NT2/D1 (cell line): ENCODE measurements at regions not wholly inside any gene's neighbourhood (a gene's known extent, or its start where the extent isn't known, plus 50 kb on each side); places are given as distances from the start of the nearest gene placed in this dataset.

Experiments used
- DNase-seq: peaks from one replicate; pipeline ENCODE4 v3.0.0-alpha.2; 2011; ENCODE audit warnings: low read depth, low spot score
- H3K27me3 ChIP-seq: 2 replicates; pipeline ENCODE4 v1.6.0; 2011; ENCODE audit warnings: mild to moderate bottlenecking; ENCODE audit not compliant: insufficient read length, insufficient read depth
- H3K36me3 ChIP-seq: 2 replicates; pipeline ENCODE4 v1.6.1; 2011; ENCODE audit warnings: mild to moderate bottlenecking, low read length, mixed read lengths; ENCODE audit not compliant: insufficient read depth, insufficient read length
- H3K4me1 ChIP-seq: 2 replicates; pipeline ENCODE4 v1.5.1; 2011; ENCODE audit not compliant: insufficient read depth, insufficient read length
- H3K4me3 ChIP-seq: 2 replicates; pipeline ENCODE4 v1.5.1; 2011; ENCODE audit warnings: low read depth; ENCODE audit not compliant: insufficient read length
- H3K9ac ChIP-seq: 2 replicates; pipeline ENCODE4 v1.6.0; 2011; ENCODE audit warnings: low read depth; ENCODE audit not compliant: insufficient read length
- H3K9me3 ChIP-seq: 2 replicates; pipeline ENCODE4 v1.5.1; 2011; ENCODE audit warnings: mild to moderate bottlenecking, low read length; ENCODE audit not compliant: insufficient read depth
- SUZ12 ChIP-seq: IDR thresholded peaks from 2 replicates; pipeline ENCODE4 v1.6.1; 2011; ENCODE audit not compliant: insufficient read length, insufficient read depth; ENCODE audit errors: extremely low read depth
- YY1 ChIP-seq: IDR thresholded peaks from 2 replicates; pipeline ENCODE4 v1.6.1; 2011; ENCODE audit not compliant: insufficient read length, insufficient read depth
- ZNF274 ChIP-seq: IDR thresholded peaks from 2 replicates; pipeline ENCODE4 v1.6.1; 2011; ENCODE audit warnings: mild to moderate bottlenecking, low read depth, low read length

- no peak overlapping the region for H3K4me3 ChIP-seq
- no peak for DNase-seq
- TF ChIP-seq ZNF274 (no peak), YY1 (no peak), SUZ12 (no peak)
Observed at GRCh38 chr11:112801025-112801816, 160.0 kb upstream of the NCAM1 start.

GRCh38 chr11:112801817-112802088, 159.5 kb upstream of the NCAM1 start:
- no peak for DNase-seq
- Histone ChIP-seq H3K9me3 (no peaks in the 10 kb centered on the region), H3K4me3 (no peak overlapping the region), H3K9ac (no peak overlapping the region), H3K27me3 (no peaks in the 10 kb centered on the region), H3K4me1 (peaks cover 8% of the 10 kb centered on the region), H3K36me3 (no peaks in the 10 kb centered on the region)
- TF ChIP-seq ZNF274 (no peak), SUZ12 (no peak), YY1 (no peak)

More at GRCh38 chr11:112801025-112801816, 160.0 kb upstream of the NCAM1 start:
- Histone ChIP-seq H3K4me1 (peaks cover 11% of the 10 kb centered on the region), H3K9ac (no peak overlapping the region), H3K36me3 (no peaks in the 10 kb centered on the region), H3K27me3 (no peaks in the 10 kb centered on the region), H3K9me3 (no peaks in the 10 kb centered on the region)

- Histone ChIP-seq H3K4me1 (peaks cover 6% of the 10 kb centered on the region), H3K27me3 (no peaks in the 10 kb centered on the region), H3K4me3 (no peak overlapping the region), H3K36me3 (no peaks in the 10 kb centered on the region), H3K9ac (no peak overlapping the region), H3K9me3 (no peaks in the 10 kb centered on the region)
- TF ChIP-seq SUZ12 (no peak), YY1 (no peak)
- no peak for DNase-seq
Observed at GRCh38 chr11:112805658-112806057, 155.6 kb upstream of the NCAM1 start.

GRCh38 chr11:112806256-112806655, 155.0 kb upstream of the NCAM1 start:
- peaks cover 6% of the 10 kb centered on the region for H3K4me1 ChIP-seq
- H3K4me3 ChIP-seq, result no peak overlapping the region
- no peak for DNase-seq

GRCh38 chr11:112806876-112807275, 154.3 kb upstream of the NCAM1 start:
- Histone ChIP-seq H3K4me1 (peaks cover 6% of the 10 kb centered on the region), H3K9me3 (0 out of 2 replicates have a peak, but pooled peaks cover 3% of the 10 kb centered on the region), H3K9ac (no peak overlapping the region), H3K4me3 (no peak overlapping the region), H3K36me3 (no peaks in the 10 kb centered on the region), H3K27me3 (no peaks in the 10 kb centered on the region)
- no peak for DNase-seq
- TF ChIP-seq YY1 (no peak), SUZ12 (no peak), ZNF274 (no peak)

More at GRCh38 chr11:112806256-112806655, 155.0 kb upstream of the NCAM1 start:
- Histone ChIP-seq H3K9ac (no peak overlapping the region), H3K27me3 (no peaks in the 10 kb centered on the region), H3K9me3 (no peaks in the 10 kb centered on the region), H3K36me3 (no peaks in the 10 kb centered on the region)
- TF ChIP-seq ZNF274 (no peak), SUZ12 (no peak), YY1 (no peak)

GRCh38 chr11:112809429-112809828, 151.8 kb upstream of the NCAM1 start:
- Histone ChIP-seq H3K9ac (no peak overlapping the region), H3K27me3 (no peaks in the 10 kb centered on the region), H3K36me3 (no peaks in the 10 kb centered on the region), H3K4me1 (peaks cover 6% of the 10 kb centered on the region), H3K9me3 (0 out of 2 replicates have a peak, but pooled peaks cover 4% of the 10 kb centered on the region), H3K4me3 (no peak overlapping the region)
- no peak for TF ChIP-seq SUZ12
- no peak for TF ChIP-seq ZNF274
- no peak for TF ChIP-seq YY1
- no peak for DNase-seq

- H3K27me3 ChIP-seq, result no peaks in the 10 kb centered on the region
- no peak overlapping the region for H3K4me3 ChIP-seq
- peaks cover 4% of the 10 kb centered on the region for H3K4me1 ChIP-seq
- no peak for DNase-seq
- H3K9ac ChIP-seq, result no peak overlapping the region
- H3K9me3 ChIP-seq, result 0 out of 2 replicates have a peak, but pooled peaks cover 4% of the 10 kb centered on the region
- no peak for TF ChIP-seq YY1
- TF ChIP-seq ZNF274, result no peak
- TF ChIP-seq SUZ12, result no peak
- H3K36me3 ChIP-seq, result no peaks in the 10 kb centered on the region
Observed at GRCh38 chr11:112810951-112811350, 150.3 kb upstream of the NCAM1 start.
